HG02678 (cell line): ENCODE measurements at regions not wholly inside any gene's neighbourhood (a gene's known extent, or its start where the extent isn't known, plus 50 kb on each side); places are given as distances from the start of the nearest gene placed in this dataset.
"Not testable (repeated sequence)": the region's sequence is repeated elsewhere in the genome, so short reads cannot be mapped to it uniquely, and the experiment has no call there.

Experiments used
- ATAC-seq: cut with Tn5 transposase; IDR thresholded peaks from one replicate; pipeline ENCODE4 v1.9.1; 2021; ENCODE audit warnings: mild to moderate bottlenecking, moderate library complexity; ENCODE audit not compliant: unreplicated experiment

- no peak for ATAC-seq
These were observed 87.1 kb upstream of the KCNA1 start for GRCh38 chr12:4822572-4822971.

GRCh38 chr12:4824380-4824779, 85.3 kb upstream of the KCNA1 start:
- ATAC-seq: no peak

GRCh38 chr12:4825011-4825858, 84.5 kb upstream of the KCNA1 start:
- ATAC-seq: no peak

- no peak for ATAC-seq
These were observed 82.8 kb upstream of the KCNA1 start for GRCh38 chr12:4826909-4827308.

GRCh38 chr12:4828176-4828575, 81.5 kb upstream of the KCNA1 start:
- no peak for ATAC-seq

- peak; percentile 91 for ATAC-seq
These were observed 80.4 kb upstream of the KCNA1 start for GRCh38 chr12:4829161-4829792.

- no peak for ATAC-seq
These were observed 79.9 kb upstream of the KCNA1 start for GRCh38 chr12:4829793-4830162.

GRCh38 chr12:4830556-4831210, 79.0 kb upstream of the KCNA1 start:
- ATAC-seq: no peak

GRCh38 chr12:4833053-4833452, 76.7 kb upstream of the KCNA1 start:
- ATAC-seq: no peak

- no peak for ATAC-seq
These were observed 76.2 kb upstream of the KCNA1 start for GRCh38 chr12:4833524-4833923.

- ATAC-seq: not testable (repeated sequence)
These were observed 67.3 kb upstream of the KCNA1 start for GRCh38 chr12:4842401-4842800.

- no peak for ATAC-seq
These were observed 65.8 kb upstream of the KCNA1 start for GRCh38 chr12:4843907-4844306.

GRCh38 chr12:4847713-4848112, 62.0 kb upstream of the KCNA1 start:
- no peak for ATAC-seq

GRCh38 chr12:4849115-4849541, 60.6 kb upstream of the KCNA1 start:
- no peak for ATAC-seq

GRCh38 chr12:4849795-4850345, 59.8 kb upstream of the KCNA1 start:
- ATAC-seq: no peak

GRCh38 chr12:4850857-4851380, 58.8 kb upstream of the KCNA1 start:
- ATAC-seq: no peak

- ATAC-seq: no peak
These were observed 57.4 kb upstream of the KCNA1 start for GRCh38 chr12:4852308-4852707.

- ATAC-seq: no peak
These were observed 56.8 kb upstream of the KCNA1 start for GRCh38 chr12:4852911-4853310.

GRCh38 chr12:4855121-4855924, 54.4 kb upstream of the KCNA1 start:
- ATAC-seq: peak; percentile 57

- ATAC-seq: no peak
These were observed 53.1 kb upstream of the KCNA1 start for GRCh38 chr12:4856596-4856995.
